HG03095 (cell line): ENCODE measurements at regions not wholly inside any gene's neighbourhood (a gene's known extent, or its start where the extent isn't known, plus 50 kb on each side); places are given as distances from the start of the nearest gene placed in this dataset.

Experiments
- ATAC-seq: cut with Tn5 transposase; IDR thresholded peaks from one replicate; pipeline ENCODE4 v1.9.1; 2021; ENCODE audit warnings: moderate library complexity; ENCODE audit not compliant: unreplicated experiment

- ATAC-seq: no peak
Measured at GRCh38 chr13:74973935-74974879, 507.8 kb downstream of the TBC1D4 start.

GRCh38 chr13:74969419-74969818, 512.5 kb downstream of the TBC1D4 start:
- no peak for ATAC-seq

- ATAC-seq: no peak
Measured at GRCh38 chr13:74966814-74967424, 515.0 kb downstream of the TBC1D4 start.

GRCh38 chr13:74966275-74966674, 515.7 kb downstream of the TBC1D4 start:
- ATAC-seq: no peak

GRCh38 chr13:74945637-74946036, 536.3 kb downstream of the TBC1D4 start:
- ATAC-seq: no peak

- no peak for ATAC-seq
Measured at GRCh38 chr13:74931698-74932433, 550.1 kb downstream of the TBC1D4 start.

GRCh38 chr13:74930402-74931165, 551.4 kb downstream of the TBC1D4 start:
- no peak for ATAC-seq

- no peak for ATAC-seq
Measured at GRCh38 chr13:74929436-74929835, 552.5 kb downstream of the TBC1D4 start.

- ATAC-seq: no peak
Measured at GRCh38 chr13:74927823-74928222, 554.1 kb downstream of the TBC1D4 start.

- ATAC-seq: no peak
Measured at GRCh38 chr13:74922963-74923362, 559.0 kb downstream of the TBC1D4 start.

- ATAC-seq: no peak
Measured at GRCh38 chr13:74921326-74921725, 560.6 kb downstream of the TBC1D4 start.

GRCh38 chr13:74920920-74921319, 561.0 kb downstream of the TBC1D4 start:
- no peak for ATAC-seq

- no peak for ATAC-seq
Measured at GRCh38 chr13:74920361-74920760, 561.6 kb downstream of the TBC1D4 start.

- no peak for ATAC-seq
Measured at GRCh38 chr13:74919914-74920313, 562.1 kb downstream of the TBC1D4 start.

- ATAC-seq: no peak
Measured at GRCh38 chr13:74912898-74913297, 569.1 kb downstream of the TBC1D4 start.

GRCh38 chr13:74910415-74910814, 571.6 kb downstream of the TBC1D4 start:
- no peak for ATAC-seq

- ATAC-seq: no peak
Measured at GRCh38 chr13:74907788-74908187, 574.2 kb downstream of the TBC1D4 start.

- ATAC-seq: no peak
Measured at GRCh38 chr13:74904556-74904955, 577.4 kb downstream of the TBC1D4 start.

GRCh38 chr13:74895042-74895796, 586.8 kb downstream of the TBC1D4 start:
- ATAC-seq: no peak

- no peak for ATAC-seq
Measured at GRCh38 chr13:74892096-74892495, 589.9 kb downstream of the TBC1D4 start.
